GM19239 (cell line): ENCODE measurements at regions not wholly inside any gene's neighbourhood (a gene's known extent, or its start where the extent isn't known, plus 50 kb on each side); places are given as distances from the start of the nearest gene placed in this dataset.

ENCODE experiments used
- DNase-seq: peaks from one replicate; pipeline ENCODE4 v3.0.0; 2011; ENCODE audit warnings: low spot score; ENCODE audit not compliant: insufficient read length
- FAIRE-seq: peaks from 2 replicates; lab custom pipeline; 2011; peaks lifted over from hg19 to GRCh38; lab: Jason Lieb, UNC

DNA sequence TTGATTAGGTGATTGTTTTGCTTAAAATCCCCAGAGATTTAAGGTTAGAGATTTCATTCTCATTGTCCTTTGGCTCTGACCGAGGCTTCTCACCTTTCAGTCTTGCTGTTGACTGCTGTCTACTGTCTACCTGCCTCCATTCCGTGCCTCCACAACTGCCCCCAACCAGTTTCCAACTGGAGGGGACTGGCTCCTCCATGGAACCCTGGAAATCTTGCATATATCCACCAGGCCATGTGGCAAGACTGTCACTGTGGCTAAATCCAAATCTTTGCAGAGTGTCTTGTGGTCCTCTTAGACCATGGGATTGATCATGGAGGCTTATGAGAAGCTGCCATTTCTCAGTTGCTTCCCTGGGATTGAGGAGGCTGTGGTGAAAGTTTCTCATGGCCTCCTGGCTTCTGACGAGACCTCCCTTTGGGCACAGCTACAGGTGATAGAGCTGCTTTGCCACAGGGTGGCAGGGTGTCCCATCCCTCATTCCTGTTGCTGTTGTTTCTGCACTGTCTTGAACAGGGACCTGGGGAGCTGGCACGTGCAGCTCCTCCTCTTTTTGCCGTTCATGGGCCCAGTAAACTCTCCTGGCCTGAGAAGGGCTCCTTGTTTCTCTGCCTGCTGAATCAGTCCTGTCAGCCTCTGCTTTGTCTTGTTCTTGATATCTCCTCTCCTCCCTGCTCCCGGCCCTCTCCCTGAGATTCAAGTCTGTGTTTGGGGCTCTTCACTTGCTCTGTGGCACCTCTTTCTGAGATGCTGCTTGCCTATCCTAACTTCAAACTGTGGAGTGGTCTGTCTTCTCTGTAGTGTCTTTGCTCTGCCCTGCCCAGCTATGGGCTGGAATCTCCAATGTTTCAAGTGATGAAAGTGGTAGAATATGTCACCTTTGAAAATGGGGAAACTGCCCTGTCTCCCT, 63.6 kb upstream of the IGFBP3 start:
- no peak for FAIRE-seq
- DNase-seq, result no peak

DNA sequence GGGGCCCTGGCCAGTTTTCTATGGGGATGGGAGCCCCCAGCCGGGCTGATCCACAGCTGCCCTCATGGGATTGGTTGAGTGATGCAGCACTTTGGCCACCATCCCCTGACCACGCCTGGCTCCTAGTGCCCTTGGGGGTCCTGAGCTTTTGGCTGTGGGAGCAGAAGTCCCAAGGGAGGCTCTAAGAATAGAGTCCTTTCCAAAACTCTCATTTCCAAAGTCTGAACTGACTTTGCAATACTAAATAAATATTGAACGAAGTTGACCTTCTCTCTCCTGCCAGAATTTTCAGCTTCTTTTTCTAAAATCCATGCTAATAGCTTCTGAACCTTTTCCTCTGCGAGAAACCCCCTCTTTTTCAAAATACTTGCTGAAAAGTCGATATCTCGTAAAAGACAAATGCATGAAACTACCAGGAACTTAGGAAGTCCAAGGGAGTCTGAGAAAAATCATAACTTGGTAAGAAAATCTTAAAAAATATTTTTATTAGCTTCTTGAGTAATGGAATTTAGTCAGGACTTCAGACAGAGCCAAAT, 62.7 kb upstream of the IGFBP3 start:
- DNase-seq (no peak), FAIRE-seq (no peak)

DNA sequence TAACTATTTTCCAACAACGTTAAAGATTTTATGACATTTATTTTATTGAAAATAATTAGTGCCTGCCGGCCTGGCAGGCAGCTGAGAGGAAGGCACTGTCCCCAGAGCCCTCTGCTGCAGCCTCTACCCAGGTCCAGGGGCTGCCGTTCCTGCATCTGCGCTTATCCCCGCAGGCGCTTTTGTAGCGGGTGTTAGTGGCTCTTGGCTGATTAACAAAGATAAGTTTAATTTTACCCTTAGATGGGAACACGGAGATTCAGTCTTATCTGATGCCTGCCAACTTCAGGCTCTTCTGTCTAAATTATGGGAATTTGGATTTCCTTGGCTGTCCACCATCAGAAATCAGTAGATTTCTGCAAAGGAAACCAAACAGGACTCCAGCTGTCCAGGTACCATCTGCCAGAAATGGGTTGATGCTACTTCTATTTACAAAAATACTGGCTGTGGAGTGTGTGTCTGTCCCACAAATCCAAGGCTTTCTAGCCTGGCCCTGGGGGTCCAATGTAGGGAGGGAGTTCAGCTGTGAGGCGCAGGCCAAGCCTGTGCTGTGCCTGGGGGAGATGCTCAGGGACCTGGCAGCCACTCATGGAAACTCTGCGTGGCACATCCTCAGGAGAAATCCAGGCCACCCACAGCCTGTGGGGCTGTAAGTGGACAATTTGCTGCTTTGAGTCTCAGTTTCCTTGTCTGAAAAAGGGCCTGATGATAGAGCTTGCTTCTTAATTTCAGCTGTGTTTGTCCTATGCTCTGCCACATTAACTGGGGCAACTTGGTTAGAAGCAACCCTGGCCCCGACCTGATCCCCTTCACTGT, 62.0 kb upstream of the IGFBP3 start:
- no peak for FAIRE-seq
- no peak for DNase-seq

DNA sequence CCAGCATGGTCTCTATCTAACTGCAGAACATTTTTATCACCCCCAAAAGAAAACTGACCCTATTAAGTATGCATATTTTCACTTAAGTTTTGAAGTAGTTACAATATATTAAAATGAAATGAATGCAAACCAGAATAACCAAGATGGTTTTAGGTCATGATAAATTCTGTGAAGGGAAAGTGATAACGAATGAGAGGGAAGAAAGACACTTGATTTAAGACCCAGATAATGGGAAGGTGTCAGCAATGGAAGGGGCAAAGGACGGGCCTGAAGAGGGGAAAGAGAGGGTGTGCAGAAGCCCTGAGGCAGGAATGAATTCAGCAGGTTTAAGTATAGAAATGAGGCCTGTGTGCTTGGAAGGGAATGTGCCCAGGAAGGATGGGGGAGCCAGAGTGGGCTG, 61.1 kb upstream of the IGFBP3 start:
- DNase-seq, result no peak
- FAIRE-seq, result no peak

DNA sequence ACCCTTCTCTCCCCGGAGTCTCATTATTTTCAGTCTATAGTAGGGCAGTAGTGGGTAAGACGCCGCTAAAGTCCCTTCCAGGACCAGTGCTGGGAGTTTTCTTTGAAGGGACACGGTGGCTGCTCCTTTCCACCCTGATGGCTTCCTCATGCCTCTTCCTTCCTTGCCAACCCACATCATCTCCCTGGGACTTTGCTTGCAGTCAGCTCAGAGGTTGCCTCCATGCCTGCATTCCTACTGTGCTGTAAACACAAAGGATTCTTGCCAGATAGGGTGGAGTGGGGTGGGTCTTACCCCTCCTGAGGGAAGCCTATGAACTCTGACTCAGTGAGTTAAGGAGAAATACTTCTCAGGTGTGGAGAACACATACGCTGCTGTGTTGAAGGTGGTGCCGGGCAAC, 59.9 kb upstream of the IGFBP3 start:
- FAIRE-seq (no peak), DNase-seq (no peak)

DNA sequence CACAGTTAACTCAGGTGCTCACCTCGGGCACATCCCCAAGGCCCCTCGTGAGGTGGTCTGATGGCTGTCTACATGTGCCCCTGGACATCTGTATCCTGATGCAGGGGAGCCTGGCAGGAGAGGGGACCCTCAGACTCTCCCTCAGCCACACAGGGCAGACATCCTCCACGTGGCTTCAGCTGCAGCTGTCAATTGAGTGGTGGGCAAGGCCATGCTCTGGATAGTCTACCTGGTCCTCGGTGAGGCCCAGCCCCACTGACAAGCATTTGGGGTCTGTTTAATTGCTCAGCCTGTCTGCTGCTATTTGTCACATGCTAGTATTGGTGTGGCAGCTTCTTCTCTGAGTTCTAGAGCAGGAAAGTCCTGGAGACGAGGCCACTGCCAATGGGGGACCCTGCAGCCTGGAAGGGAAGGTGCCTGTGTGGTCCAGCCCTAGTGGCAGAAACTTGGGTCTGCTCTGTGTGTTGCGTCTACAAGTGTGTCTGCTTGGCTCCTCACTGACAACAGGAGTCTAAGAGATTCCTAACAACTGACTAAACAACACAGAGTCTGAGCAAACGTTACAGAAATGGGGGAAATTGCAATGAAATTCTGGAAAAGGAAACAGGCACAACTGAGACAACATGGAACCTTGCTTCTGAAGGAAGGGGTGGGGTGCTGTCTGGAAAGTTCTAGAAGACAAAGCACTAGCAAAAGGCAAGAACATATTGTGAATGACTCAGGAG, 59.3 kb upstream of the IGFBP3 start:
- DNase-seq (no peak), FAIRE-seq (no peak)

DNA sequence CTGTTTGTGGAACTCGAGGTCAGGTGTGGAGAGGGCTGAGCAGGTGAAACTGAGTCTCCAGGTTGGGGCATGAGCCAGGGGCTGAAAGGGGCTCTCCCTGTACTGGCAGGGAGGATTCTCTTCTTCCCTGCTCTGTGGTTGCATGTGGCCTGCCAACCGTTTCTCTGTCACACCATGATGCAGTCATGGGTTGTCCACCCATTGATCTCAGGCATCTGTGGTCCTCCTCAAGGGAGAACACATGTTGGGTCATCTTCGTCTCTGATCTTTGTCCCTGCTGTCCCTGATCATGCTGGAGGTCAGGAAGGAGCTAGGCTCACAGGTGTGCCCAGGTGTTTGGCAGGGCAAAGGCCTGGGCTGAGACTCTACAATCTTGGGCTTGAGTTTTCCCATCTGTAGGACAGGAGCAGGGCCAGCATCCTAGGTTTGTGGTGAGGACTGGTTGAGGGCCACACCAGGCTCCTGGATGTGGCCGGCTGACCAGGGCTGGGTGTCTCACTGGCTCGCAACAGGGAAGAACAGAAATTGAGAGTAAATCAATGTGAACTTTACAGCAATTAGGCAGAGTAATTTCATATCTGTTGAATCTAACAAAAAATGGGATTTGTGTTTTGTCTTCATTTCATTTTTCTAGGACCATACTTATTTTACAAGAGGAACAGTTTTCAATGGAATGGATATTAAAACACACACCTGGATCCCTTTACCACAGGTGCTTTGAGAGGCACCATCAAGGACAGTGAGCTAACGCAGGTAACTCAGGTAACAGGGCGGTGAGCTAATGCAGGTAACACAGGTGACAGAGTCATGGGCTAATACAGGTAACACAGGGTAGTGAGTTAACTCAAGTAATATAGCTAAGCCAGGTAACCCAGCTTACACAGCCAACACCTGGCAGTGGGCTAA, 58.5 kb upstream of the IGFBP3 start:
- no peak for FAIRE-seq
- DNase-seq, result no peak

DNA sequence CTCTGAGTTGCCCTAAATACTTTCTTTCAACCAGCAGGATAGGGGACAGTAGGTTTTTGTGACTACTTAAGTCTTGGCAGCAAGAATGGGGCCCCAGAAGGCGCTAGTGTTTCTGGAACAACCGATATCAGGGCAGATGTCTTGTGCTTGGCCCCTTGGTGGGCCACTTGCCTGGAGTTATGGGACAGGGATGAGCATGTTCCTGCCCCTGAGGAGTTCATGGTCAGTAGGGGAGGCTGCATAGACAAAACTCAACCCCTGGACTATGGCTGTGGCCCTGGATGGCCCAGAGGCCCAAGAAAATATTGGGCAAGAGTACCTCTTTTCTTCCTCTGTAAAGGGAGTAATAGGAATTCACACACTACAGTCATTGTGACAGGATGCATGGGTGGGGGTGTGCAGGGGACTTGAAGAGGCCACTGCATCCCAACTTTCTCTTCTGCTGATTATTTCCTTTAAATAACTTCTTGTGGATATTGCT, 57.7 kb upstream of the IGFBP3 start:
- FAIRE-seq, result no peak
- DNase-seq, result no peak

DNA sequence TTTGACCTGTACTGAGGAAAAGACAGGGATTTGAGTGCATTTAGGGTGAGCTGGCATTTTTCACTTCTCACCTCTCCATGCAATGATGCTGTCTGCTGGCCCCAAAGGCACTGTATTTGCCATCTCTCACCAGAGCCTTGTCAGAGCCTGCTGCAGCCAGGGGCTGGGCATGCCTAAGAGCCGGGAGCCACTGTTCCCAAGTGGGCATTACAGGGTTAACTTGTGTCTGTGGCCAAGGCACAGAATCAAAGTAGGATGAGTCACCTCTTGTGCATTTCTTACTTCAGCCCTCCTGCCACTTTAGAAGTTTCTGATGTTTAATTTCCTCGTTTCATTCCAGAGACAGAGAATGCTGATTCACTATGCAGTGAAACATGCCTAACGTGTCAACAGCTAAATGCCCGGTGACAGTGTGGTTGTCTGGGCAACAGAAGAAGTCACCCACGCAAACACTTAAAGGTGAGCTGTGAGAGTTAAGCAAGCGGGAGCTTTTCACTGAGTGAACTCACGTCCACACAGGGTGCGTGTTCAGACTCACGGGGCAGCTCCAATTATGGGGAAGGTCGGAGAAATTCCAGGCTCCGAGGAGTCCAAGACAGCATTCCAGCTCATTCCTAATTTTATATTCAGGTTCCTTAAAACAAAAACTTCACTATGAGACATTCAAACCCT, 57.1 kb upstream of the IGFBP3 start:
- FAIRE-seq, result no peak

DNA sequence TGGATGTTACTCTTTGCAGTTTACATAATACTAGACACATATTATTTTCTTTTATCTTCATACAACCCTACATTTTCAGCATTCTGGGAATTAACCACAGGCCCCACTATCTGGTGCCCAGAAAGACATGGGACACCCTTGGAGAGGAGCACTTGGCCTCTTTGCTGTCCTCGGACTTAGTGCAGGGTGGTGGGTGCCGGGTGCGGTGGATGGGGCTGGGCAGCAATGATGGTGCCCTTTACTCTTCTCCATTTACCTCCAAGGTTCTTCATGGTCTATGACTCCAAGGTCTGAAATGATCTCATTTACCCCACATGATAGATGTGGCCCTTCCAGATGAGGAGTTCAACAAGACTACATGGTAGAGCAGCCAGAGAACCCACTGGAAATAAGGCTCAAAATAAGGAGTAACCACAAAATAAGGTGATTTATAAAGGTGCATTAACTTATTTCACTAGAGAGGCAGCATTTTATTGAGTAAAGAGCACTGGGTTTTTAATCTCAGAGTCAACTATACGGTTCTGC, 56.2 kb upstream of the IGFBP3 start:
- DNase-seq, result no peak
- FAIRE-seq, result no peak

More for the DNA sequence above, 57.1 kb upstream of the IGFBP3 start:
- DNase-seq, result no peak

DNA sequence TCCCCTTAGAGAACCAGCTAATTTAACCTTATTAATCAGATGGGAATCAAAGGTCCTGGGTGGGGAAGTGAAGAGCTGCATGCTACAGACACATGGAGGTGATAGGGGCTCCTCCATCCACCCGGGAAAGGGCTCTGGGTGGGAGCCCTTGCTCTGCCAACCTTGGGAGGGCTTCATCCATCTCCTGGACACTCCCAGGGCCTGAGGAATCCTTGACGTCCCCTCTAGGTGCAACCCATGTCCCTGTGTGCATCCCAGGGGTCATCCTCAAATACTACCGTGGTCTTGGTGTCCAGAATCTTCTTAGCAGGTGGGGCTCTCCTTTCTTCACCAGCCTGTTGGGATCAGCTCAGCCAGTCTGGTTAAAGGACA, 55.4 kb upstream of the IGFBP3 start:
- DNase-seq (no peak), FAIRE-seq (no peak)

DNA sequence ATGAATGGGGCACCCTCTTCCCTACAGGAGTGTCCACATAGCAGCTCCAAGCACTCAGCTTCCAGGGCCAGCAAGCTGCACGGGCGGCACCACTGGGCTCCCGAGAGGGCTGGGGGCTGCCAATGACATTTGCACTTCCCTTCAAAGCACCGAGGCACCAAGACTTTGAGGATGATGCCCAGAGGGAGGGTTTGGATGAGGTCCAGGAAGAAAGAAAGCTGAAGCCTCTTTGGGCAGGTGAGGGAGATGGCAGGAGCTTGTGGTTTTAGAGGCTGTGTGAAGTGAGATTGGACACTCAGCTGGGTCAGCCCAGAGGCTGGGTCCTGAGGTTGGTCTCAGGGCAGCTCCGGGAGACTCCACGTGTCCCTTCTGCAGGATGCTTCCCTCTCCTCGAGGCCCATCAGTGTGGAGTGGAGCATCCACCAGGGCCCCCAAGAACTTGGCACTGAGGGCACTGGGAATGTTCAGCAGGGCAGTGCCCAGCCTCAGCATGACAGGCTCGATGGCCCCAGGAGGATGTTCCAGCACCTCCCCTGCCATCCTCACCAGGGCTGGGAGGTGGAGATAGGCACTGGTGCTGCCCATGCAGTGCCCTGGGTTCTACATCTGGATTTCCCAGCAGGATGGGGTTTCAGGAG, 54.9 kb upstream of the IGFBP3 start:
- FAIRE-seq (no peak), DNase-seq (no peak)

DNA sequence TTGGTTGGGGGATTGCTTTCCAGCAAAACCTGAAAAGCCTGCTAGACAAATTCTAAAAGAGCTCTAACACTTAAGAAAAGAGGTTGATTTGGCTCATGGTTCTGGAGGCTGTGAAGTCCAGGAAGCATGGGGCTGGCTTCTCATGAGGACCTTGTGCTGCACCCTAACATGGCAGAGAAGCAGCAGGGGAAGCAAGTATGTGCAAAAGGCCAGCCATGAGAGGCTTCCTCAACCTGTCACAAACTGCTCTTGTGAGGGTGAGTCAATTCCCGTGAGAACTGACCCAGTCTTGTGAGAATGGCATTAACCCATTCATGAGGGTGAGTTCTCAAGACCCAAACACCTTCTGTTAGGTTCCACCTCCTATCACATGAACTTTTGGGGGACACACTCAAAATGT, 54.3 kb upstream of the IGFBP3 start:
- DNase-seq, result no peak

DNA sequence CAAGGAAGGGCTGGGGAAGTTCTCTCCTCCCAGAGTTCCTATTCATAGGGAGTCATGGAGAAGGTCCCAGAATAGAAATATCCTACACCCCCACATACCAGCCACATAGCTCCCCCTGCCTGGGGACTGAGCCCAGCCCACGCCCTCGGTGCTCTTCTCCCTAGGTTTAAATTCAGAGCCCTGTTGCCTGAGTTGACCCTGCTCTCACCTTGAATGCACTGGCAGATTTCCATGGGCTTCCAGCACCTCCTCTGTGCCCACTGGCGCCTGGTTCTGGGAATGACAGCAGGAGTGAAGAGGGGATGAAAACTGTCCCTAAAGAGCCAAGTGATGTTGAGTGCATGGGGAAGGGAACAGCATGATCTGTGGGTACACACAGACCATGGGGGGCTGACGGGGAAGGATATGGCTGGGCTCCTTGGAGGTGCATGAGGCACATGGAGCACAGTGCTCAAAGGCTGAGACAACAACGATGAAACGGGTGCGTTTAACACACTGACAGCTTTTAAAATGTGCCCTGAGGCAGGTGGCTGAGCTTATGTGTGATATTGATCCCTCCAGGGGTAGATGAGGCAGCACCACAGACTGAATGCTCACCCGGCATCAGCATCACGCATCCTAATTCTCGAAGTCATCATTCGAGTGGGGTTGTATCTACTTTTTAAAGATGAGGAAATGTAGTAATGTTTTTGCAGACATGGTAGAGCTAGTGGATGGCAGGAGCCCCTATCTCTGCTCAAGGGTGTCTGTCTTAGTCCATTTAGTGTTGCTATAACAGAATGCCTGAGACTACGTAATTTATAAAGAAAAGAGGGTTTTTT, 53.7 kb upstream of the IGFBP3 start:
- FAIRE-seq, result no peak
- DNase-seq, result no peak

More for the DNA sequence above, 54.3 kb upstream of the IGFBP3 start:
- no peak for FAIRE-seq

DNA sequence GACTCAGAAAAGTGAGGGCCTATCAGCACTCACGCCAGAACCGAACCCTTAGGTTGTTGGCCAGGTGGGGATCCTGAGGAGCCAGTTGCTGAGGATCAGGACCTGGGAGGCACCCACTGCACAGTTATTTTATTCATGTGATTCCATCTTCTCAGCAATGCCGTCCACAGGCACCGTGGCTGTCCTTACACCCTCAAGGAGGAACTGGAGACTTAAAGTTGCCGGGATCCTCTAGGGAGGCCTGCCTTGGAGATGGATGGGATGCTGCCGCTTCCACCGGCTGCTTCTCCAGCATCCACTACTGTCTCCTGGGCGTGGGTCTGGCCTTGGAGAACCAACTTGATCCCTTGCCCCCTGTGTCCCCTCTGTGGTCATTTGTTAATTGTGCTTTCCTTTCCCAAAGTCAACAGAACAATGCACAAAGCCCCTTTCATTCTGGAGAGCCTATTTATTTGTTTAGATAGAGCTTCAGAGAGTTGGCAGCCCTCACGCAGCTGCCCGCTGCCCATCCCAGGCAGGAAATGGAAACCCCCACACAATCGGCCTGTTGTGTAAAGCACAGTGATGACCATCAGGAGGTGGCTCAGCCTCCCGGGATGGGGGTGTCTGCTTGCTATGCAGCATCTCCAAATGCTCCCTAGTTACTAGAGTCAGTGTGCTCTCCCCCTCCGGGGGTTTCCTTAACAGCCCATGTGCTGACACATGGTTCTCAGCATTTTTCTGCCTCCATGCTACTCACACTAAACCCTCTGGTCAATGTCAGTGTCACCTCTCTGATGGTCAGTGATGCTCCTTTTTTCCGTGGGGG, 52.9 kb upstream of the IGFBP3 start:
- no peak for DNase-seq
- FAIRE-seq, result no peak

DNA sequence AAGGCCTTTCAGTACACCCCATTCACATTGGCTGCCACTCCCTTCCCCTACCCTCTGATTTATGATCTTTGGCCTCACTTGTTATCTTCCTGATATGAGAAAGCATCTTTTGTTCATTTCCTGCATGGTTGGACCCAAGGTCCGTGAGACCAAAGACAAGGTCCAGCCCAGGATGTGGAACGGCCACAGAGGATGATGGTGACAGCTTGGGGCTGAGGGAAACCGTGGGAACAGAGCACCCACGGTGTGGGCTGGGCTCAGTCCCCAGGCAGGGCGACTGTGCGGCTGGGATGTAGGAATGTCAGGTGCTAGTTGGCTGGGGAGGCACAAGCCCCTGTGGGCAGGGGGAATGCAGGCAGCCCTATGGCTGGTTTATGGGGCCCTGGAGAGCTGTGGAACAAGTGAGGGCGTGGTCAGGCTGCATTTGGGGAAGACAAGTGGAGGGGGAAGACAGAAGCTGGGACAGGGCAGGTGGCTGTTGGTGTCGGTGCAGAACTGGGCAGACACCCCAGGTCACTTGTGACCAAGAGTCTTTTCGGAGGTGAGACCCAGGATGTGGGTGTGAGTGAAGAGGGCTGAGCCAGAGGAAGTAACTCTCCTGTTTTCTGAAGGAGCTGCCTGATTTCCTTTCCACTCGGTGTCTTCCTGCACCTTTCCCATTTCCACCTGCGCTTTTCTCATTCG, 51.7 kb upstream of the IGFBP3 start:
- no peak for FAIRE-seq
- DNase-seq, result no peak
